Tibial nerve (tissue), 4 donors: ENCODE measurements at regions not wholly inside any gene's neighbourhood (a gene's known extent, or its start where the extent isn't known, plus 50 kb on each side); places are given as distances from the start of the nearest gene placed in this dataset.

Experiments used
- EP300 ChIP-seq, 2 donors: sonication (generic); formaldehyde crosslinking; IDR thresholded peaks; one replicate each; pipeline ENCODE4 v1.6.1; 2017; ENCODE audit warnings: antibody characterized with exemption in 2 of 2, mild to moderate bottlenecking in 1 of 2
- POLR2A ChIP-seq, 2 donors: fragments of 450-650 bp; IDR thresholded peaks; one replicate each; pipeline ENCODE4 v1.6.1; 2017; ENCODE audit warnings: antibody characterized with exemption in 2 of 2, mild to moderate bottlenecking in 2 of 2, moderate library complexity in 2 of 2
- TF ChIP-seq, protein P1 (sequence below), 5 experiments: fragments of 200-600 bp in 3 of 5; fragments of 450-650 bp in 2 of 5; sonication (generic) in 3 of 5; IDR thresholded peaks; one replicate each; pipeline ENCODE4 v1.5.1; 2016 to 2019; ENCODE audit warnings: antibody characterized with exemption in 5 of 5, mild to moderate bottlenecking in 3 of 5, moderate library complexity in 2 of 5

DNA sequence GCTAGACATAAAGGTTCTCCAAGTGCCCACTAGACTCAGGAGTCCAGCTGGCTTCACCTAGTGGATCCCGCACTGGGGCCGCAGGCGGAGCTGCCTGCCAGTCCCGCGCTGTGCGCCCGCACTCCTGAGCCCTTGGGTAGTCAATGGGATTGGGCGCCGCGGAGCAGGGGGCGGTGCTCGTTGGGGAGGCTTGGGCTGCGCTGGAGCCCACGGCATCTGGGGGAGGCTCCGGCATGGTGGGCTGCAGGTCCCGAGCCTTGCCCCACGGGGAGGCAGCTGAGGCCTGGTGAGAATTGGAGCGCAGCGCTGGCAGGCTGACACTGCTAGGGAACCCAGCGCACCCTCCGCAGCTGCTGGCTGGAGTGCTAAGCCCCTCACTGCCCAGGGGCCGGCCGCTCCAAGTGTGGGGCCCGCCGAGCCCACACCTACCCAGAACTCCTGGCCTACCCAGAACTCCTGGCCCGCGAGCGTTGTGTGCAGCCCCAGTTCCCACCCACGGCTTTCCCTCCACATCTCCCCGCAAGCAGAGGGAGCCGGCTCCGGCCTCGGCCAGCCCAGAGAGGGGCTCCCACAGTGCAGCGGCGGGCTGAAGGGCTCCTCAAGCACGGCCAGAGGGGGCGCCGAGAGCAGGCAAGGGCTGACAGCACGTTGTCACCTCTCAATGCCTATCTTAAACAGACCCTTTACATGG, 260.7 kb upstream of the DMRT1 start:
- TF ChIP-seq POLR2A (IDR thresholded peaks at IDR 0.05) (no peak), EP300 (IDR thresholded peaks at IDR 0.05) (no peak)
- TF ChIP-seq, protein P1, sequence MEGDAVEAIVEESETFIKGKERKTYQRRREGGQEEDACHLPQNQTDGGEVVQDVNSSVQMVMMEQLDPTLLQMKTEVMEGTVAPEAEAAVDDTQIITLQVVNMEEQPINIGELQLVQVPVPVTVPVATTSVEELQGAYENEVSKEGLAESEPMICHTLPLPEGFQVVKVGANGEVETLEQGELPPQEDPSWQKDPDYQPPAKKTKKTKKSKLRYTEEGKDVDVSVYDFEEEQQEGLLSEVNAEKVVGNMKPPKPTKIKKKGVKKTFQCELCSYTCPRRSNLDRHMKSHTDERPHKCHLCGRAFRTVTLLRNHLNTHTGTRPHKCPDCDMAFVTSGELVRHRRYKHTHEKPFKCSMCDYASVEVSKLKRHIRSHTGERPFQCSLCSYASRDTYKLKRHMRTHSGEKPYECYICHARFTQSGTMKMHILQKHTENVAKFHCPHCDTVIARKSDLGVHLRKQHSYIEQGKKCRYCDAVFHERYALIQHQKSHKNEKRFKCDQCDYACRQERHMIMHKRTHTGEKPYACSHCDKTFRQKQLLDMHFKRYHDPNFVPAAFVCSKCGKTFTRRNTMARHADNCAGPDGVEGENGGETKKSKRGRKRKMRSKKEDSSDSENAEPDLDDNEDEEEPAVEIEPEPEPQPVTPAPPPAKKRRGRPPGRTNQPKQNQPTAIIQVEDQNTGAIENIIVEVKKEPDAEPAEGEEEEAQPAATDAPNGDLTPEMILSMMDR (IDR thresholded peaks at IDR 0.05): no peak
